SH-SY5Y (cell line): ENCODE measurements at regions not wholly inside any gene's neighbourhood (a gene's known extent, or its start where the extent isn't known, plus 50 kb on each side); places are given as distances from the start of the nearest gene placed in this dataset.

Experiments used
- GATA2 ChIP-seq: IDR thresholded peaks from 2 replicates; pipeline ENCODE4 v1.6.1; 2011; ENCODE audit warnings: mild to moderate bottlenecking, low read depth, low read length
- GATA3 ChIP-seq: IDR thresholded peaks from 2 replicates; pipeline ENCODE4 v1.6.1; 2011; ENCODE audit warnings: low read depth, mild to moderate bottlenecking, low read length, moderate library complexity

DNA sequence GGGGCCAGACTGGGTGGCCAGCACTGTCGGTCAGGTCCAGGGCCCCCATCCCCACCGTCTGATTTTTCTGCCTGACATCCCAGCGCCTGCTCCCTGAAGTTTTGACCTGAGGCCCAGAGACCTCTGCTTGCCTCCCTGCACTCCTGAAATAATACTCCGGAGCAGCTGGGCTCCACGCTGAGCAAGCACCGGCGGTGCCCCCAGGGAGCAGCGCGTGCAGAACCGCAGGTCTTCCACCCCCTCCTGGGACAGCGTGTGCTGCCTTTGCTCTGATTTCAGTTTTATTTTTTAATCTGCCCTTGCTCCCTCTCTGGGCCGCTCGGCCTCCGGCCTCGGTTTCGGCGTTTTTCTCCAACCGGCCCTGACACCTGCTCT is 132.4 kb upstream of the GSE1 start:
- no peak for TF ChIP-seq GATA2
- TF ChIP-seq GATA3, result no peak
